LNCaP clone FGC (cell line): ENCODE measurements at regions not wholly inside any gene's neighbourhood (a gene's known extent, or its start where the extent isn't known, plus 50 kb on each side); places are given as distances from the start of the nearest gene placed in this dataset.
A peak's percentile ranks its signal among the peaks of the same experiment; 100 is the strongest.

Experiments used
- DNase-seq: peaks from one replicate; pipeline ENCODE4 v3.0.0-alpha.2; 2011; ENCODE audit warnings: low read depth
- H3K4me3 ChIP-seq: 2 replicates; pipeline ENCODE4 v1.5.1; 2011; ENCODE audit warnings: mild to moderate bottlenecking, low read depth, low read length, control low read depth
- TF ChIP-seq, protein P1 (sequence below): IDR thresholded peaks from 2 replicates; pipeline ENCODE4 v1.5.1; 2012; ENCODE audit warnings: mild to moderate bottlenecking; ENCODE audit not compliant: control insufficient read depth, insufficient read depth; ENCODE audit errors: extremely low read depth

DNA sequence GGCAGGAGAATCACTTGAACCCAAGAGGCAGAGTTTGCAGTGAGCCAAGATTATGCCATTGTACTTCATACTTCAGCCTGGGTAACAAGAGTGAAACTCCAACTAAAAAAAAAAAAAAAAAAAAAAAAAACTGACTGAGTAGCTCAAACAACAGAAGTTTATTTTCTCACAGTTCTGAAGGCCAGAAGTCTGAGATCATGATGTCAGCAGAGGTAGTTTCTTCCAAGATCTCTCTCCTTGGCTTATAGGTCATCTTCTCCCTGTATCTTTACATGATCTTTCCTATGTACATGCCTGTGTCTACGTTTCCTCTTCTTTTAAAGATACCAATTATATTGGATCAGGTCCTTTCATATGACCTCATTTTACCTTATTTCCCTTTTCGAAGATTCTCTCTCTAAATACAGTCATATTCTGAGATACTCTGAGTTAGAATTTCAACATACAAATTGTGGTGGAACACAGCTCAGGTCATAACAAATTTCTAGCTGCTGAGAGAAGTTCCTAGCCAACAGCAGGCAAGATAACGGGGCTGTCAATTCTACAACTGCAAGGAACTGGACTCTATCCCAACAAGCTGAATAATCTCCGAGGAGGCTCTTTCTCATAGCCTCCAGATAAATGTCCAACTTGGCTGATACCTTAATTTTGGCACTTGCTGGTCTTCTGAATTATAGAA lies 187.7 kb upstream of the ADAMTS5 start:
- TF ChIP-seq, protein P1, sequence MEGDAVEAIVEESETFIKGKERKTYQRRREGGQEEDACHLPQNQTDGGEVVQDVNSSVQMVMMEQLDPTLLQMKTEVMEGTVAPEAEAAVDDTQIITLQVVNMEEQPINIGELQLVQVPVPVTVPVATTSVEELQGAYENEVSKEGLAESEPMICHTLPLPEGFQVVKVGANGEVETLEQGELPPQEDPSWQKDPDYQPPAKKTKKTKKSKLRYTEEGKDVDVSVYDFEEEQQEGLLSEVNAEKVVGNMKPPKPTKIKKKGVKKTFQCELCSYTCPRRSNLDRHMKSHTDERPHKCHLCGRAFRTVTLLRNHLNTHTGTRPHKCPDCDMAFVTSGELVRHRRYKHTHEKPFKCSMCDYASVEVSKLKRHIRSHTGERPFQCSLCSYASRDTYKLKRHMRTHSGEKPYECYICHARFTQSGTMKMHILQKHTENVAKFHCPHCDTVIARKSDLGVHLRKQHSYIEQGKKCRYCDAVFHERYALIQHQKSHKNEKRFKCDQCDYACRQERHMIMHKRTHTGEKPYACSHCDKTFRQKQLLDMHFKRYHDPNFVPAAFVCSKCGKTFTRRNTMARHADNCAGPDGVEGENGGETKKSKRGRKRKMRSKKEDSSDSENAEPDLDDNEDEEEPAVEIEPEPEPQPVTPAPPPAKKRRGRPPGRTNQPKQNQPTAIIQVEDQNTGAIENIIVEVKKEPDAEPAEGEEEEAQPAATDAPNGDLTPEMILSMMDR, result no peak
- DNase-seq, result peak; percentile 81
- H3K4me3 ChIP-seq, result no peak overlapping the region

DNA sequence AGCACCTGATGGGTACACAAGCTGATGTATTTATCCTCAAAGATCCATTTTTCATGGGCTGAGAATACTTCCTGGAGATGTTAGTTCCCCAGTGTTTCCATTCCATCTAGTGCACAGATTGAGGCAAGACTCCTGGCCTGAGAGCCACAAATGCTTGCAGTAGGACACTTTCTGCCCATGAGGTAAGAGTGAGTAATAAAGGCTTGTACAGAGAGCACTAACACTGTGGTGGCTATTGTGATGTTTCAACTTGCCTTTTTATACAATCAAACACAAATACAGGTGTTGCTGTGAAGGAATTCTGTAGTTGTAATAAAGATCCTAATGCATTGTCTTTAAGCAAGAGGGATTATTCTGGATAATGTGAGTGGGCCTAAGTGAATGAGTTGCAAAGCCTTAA lies 186.1 kb upstream of the ADAMTS5 start:
- H3K4me3 ChIP-seq, result no peak overlapping the region
- TF ChIP-seq, protein P1, result no peak
- no peak for DNase-seq

DNA sequence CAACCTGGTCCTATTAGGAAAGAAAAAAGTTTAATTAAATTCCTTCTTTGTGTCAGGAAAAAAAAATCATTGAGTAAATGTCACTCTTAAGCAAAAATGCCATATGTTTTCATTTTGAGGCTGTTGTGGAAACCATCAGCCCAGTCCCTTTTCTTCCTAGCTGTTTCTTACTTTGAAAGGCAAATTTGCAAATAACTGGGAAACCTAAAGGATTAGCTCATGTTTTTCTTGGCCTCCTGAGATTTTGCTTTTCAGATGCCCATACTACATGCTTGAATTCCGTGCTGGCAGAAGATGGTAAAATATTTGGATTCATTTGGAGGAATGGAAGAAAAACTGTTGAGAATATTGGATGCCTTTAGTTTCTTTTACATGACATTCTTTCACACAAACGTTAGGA lies 182.1 kb upstream of the ADAMTS5 start:
- TF ChIP-seq, protein P1, result no peak
- DNase-seq, result no peak
- H3K4me3 ChIP-seq, result no peak overlapping the region

DNA sequence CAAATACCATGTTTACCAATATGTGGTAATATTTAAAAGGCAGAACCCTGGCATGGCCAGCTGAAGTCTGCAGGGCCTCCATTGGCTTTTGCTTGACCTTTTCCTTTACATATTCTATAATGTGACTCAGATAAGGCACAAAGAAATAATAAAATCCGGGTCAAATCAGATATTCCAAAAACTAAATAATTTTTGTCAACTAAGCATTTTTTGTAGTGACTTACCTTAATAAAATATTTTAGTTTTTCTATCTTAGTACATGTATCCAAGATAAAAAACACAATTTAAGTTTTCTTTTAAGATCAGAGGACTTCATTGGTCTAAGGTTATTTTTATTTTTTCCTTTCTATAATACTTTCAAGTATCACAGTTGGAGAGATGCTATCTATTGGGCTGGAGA lies 179.4 kb upstream of the ADAMTS5 start:
- TF ChIP-seq, protein P1, result no peak
- DNase-seq, result no peak
- H3K4me3 ChIP-seq, result no peak overlapping the region

DNA sequence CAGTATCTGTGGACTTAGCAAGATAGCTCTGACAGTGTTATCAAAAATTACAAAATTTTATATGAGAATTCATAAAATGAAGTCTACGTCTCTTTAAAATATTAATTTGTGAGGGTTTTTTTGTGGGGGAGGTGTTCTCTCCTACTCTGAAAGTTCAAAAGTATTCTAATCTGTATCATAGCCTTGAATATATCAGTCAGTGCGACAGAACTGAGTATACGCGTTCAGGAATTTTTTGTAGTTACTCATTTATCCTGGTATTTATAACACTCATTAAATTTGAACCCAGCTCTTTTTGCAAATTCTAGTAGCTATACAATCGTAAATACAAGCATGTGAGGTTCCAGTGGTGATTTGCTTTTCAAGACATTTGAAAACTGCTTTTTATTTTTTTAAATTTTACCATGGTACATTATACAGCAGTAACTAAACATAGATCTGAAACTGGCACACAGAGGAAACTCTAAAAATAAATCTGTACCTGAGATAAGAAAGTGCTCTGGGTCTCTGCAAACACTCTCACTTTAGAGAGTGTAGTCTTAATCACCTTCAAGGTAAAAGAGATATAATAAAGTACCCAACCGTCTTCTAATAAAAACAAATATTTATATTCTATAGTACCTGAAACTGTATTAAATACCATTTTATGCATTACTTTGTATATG lies 178.4 kb upstream of the ADAMTS5 start:
- no peak overlapping the region for H3K4me3 ChIP-seq
- DNase-seq, result no peak
- TF ChIP-seq, protein P1, result no peak

DNA sequence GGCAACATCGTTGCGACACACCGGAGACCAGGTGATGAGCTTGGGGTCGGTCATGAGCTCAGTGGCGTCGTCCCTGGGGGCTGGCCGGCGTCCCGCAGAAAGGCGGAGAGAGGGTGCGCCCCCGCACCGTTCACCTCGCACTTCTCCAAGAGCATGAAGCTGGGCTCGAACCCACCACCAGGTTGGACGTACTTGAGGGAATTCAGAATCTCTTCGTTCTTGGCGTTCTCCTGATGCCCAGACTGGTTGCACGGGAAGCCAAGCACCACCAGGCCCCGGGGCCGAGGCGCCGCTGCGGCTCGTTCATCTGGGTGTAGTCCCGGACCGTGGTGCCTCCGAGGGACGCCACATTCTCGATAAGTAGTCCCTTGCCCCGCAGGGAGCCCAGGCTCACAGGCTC lies 176.6 kb upstream of the ADAMTS5 start:
- no peak overlapping the region for H3K4me3 ChIP-seq
- TF ChIP-seq, protein P1, result no peak
- DNase-seq, result no peak
